Lung (tissue), 11 donors: ENCODE measurements at regions not wholly inside any gene's neighbourhood (a gene's known extent, or its start where the extent isn't known, plus 50 kb on each side); places are given as distances from the start of the nearest gene placed in this dataset.

Experiments used
- ATAC-seq: fragments of 200-7000 bp; cut with Tn5 transposase; one replicate; pipeline ENCODE4 v1.9.1; 2020; ENCODE audit warnings: moderate number of reproducible peaks; ENCODE audit not compliant: insufficient read depth, low FRiP score
- DNase-seq, 3 donors: peaks; one replicate each; pipeline ENCODE4 v3.0.0-alpha.2; 2013 to 2017
- H3K27ac ChIP-seq, 2 donors: one replicate each; pipeline ENCODE4 v1.5.1; 2013; ENCODE audit warnings: mild to moderate bottlenecking in 2 of 2, moderate library complexity in 2 of 2, control low read depth in 1 of 2, inconsistent platforms in 1 of 2, low read depth in 1 of 2, low read length in 1 of 2
- H3K27me3 ChIP-seq, 3 donors: one replicate each; pipeline ENCODE4 v1.5.1; 2013; ENCODE audit warnings: low read length in 2 of 3; ENCODE audit not compliant: control insufficient read depth in 3 of 3, insufficient read depth in 3 of 3
- H3K36me3 ChIP-seq, 4 donors: one replicate each; pipeline ENCODE4 v1.5.1; 2013; ENCODE audit warnings: low read length in 4 of 4, mild to moderate bottlenecking in 1 of 4, moderate library complexity in 1 of 4; ENCODE audit not compliant: control insufficient read depth in 4 of 4, insufficient read depth in 4 of 4
- H3K4me1 ChIP-seq, 5 donors: one replicate each; pipeline ENCODE4 v1.5.1; 2013; ENCODE audit warnings: low read length in 5 of 5, mild to moderate bottlenecking in 2 of 5, moderate library complexity in 1 of 5; ENCODE audit not compliant: control insufficient read depth in 5 of 5, insufficient read depth in 5 of 5
- H3K4me3 ChIP-seq: one replicate; pipeline ENCODE4 v1.5.1; 2013; ENCODE audit warnings: mild to moderate bottlenecking, control low read depth, moderate library complexity
- H3K9ac ChIP-seq, 2 donors: one replicate each; pipeline ENCODE4 v1.5.1; 2013; ENCODE audit warnings: low read length in 2 of 2, control low read depth in 1 of 2; ENCODE audit not compliant: insufficient read depth in 1 of 2
- H3K9me3 ChIP-seq, 4 donors: one replicate each; pipeline ENCODE4 v1.5.1; 2013; ENCODE audit warnings: low read length in 3 of 4, mild to moderate bottlenecking in 1 of 4, moderate library complexity in 1 of 4; ENCODE audit not compliant: control insufficient read depth in 4 of 4, insufficient read depth in 3 of 4
- WGBS, 2 donors: extraction: QIAGEN DNeasy Blood & Tissue Kit; methylation state at CpG; one replicate each; pipeline ENCODE4 v1.1.7; 2013; 5-methylcytosine and 5-hydroxymethylcytosine counted together
- TF ChIP-seq, protein P1 (sequence below): IDR thresholded peaks from 2 replicates; pipeline ENCODE4 v1.5.1; 2012; ENCODE audit warnings: mild to moderate bottlenecking; ENCODE audit errors: control extremely low read depth, extremely low read depth
- donor health status: control.
- donor health status: control.
- donor health status: Bipolar disorder and iron deficiency.
- donor health status: healthy.
- donor health status: DM: yes; HTN: yes; CAD: no.

DNA sequence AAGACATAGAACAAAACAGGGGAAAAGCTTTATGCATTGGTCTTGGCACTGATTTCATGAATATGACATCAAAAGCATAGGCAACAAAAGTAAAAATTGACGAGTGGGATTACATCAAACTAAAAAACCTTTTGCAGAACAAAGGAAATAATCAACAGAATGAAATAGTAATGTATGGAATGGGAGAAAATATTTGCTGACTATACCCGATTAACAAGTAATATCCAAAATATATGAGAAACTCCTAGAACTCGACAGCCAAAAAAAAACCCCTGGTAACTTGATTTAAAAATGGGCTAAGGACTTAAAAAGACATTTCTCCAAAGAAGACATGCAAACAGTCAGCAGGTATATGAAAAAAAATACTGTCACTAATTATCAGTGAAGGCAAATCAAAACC is 231.7 kb upstream of the MAN1A1 start:
- DNase-seq: no peak
- no peak overlapping the region for H3K9ac ChIP-seq
- 94 to 95% methylated on average over 3 of the region's 3 CpGs for WGBS, 2 donors
- no peak for ATAC-seq
- H3K27me3 ChIP-seq: no peaks in the 10 kb centered on the region
- H3K27ac ChIP-seq: no peak overlapping the region
- H3K36me3 ChIP-seq: no peaks in the 10 kb centered on the region
- no peak overlapping the region for H3K4me3 ChIP-seq
- H3K4me1 ChIP-seq: no peaks in the 10 kb centered on the region
- TF ChIP-seq, protein P1, sequence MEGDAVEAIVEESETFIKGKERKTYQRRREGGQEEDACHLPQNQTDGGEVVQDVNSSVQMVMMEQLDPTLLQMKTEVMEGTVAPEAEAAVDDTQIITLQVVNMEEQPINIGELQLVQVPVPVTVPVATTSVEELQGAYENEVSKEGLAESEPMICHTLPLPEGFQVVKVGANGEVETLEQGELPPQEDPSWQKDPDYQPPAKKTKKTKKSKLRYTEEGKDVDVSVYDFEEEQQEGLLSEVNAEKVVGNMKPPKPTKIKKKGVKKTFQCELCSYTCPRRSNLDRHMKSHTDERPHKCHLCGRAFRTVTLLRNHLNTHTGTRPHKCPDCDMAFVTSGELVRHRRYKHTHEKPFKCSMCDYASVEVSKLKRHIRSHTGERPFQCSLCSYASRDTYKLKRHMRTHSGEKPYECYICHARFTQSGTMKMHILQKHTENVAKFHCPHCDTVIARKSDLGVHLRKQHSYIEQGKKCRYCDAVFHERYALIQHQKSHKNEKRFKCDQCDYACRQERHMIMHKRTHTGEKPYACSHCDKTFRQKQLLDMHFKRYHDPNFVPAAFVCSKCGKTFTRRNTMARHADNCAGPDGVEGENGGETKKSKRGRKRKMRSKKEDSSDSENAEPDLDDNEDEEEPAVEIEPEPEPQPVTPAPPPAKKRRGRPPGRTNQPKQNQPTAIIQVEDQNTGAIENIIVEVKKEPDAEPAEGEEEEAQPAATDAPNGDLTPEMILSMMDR: no peak
- H3K9me3 ChIP-seq: no peaks in the 10 kb centered on the region

DNA sequence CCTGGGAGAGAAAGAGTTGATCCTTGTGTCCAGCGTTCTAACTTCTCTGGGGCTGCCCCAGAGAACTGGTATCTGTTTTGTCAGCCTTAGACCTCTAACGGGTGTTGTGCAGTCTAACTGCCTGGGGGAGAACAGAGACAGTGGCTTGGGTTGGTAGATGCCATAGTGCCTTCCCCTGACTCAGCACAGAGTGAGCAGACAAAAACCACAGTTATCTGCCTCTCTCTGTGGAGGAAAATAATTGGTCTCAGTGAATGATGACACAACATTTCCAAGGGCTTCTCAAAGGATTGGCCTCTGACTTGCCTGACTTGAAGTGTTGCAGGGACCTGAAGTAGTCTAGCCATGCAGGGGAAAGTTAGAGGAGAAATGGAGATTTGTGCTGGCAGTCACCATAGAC is 226.2 kb upstream of the MAN1A1 start:
- Histone ChIP-seq H3K9ac (no peak overlapping the region), H3K4me1 (no peaks in the 10 kb centered on the region), H3K27me3 (no peaks in the 10 kb centered on the region), H3K9me3 (peaks cover 0 to 8% (median 0%) of the 10 kb centered on the region in 4 donors), H3K4me3 (no peak overlapping the region), H3K27ac (no peak overlapping the region), H3K36me3 (no peaks in the 10 kb centered on the region)
- DNase-seq (no peak), ATAC-seq (no peak)
- TF ChIP-seq, protein P1: no peak
- 90 to 93% methylated on average over 2 of the region's 2 CpGs for WGBS, 2 donors

DNA sequence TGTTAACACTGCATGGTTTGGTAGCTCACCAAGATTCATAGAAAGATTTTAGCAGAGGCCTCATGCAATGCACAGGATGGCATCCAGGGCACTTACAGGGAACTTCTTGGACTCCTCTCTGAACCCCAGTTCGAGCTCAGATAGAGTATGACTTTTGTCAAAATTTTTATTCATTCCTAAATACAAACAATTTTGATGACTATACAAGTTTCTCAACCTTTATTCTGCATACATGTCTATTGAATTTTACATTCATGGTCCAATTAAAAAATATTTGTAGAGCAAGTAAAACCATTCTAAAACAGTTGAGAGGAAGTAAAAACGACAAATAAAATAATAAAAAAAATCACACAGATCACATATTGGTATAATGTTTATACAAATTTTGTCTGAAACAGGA is 219.0 kb upstream of the MAN1A1 start:
- Histone ChIP-seq H3K9me3 (peaks cover 0 to 2% (median 0%) of the 10 kb centered on the region in 4 donors), H3K4me1 (no peaks in the 10 kb centered on the region), H3K27me3 (no peaks in the 10 kb centered on the region), H3K27ac (no peak overlapping the region), H3K4me3 (no peak overlapping the region), H3K36me3 (no peaks in the 10 kb centered on the region), H3K9ac (no peak overlapping the region)
- DNase-seq (no peak), ATAC-seq (no peak)
- 87 to 88% methylated on average over 2 of the region's 2 CpGs for WGBS, 2 donors
- TF ChIP-seq, protein P1: no peak

DNA sequence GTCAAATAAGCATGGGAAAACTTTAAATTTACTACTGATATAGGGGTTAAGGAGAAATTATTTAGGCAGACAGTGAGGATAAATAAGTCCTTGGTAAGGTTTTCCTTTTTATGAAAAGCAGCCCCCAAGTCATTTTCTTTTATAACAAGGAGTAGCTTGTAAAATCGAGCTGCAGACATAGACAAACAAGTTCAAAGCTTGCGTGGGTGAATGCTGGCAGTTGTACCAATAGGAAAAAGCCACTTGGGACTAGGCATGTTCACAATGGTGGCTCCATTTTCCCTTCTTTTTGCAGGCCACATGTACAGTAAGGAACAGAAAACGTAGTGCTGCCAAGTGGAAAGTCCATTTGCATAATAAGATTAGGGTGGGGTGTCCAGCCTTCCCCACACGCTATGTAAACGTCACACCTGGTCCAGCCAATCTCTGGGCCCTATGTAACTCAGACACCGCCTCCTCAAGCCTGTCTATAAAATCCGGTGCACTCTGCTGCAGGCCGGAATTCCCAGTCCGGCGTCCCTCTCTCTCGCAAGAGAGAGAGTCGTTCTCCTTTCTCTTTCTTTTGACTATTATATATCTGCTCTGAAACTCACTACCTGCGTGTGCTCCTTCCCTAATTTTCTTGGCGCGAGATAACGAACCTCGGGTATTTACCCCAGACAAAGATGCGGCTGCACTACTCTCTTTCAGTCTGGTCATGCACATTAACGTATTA is 217.1 kb upstream of the MAN1A1 start:
- no peak for DNase-seq
- Histone ChIP-seq H3K4me3 (no peak overlapping the region), H3K36me3 (no peaks in the 10 kb centered on the region), H3K27me3 (no peaks in the 10 kb centered on the region), H3K27ac (no peak overlapping the region), H3K9ac (no peak overlapping the region), H3K9me3 (peaks cover 0 to 2% (median 0%) of the 10 kb centered on the region in 4 donors), H3K4me1 (no peaks in the 10 kb centered on the region)
- TF ChIP-seq, protein P1: no peak
- no peak for ATAC-seq
- 95 to 96% methylated on average over 19 of the region's 19 CpGs for WGBS, 2 donors
